WTC11 (cell line): ENCODE measurements at regions not wholly inside any gene's neighbourhood (a gene's known extent, or its start where the extent isn't known, plus 50 kb on each side); places are given as distances from the start of the nearest gene placed in this dataset.

Experiments used
- ATAC-seq: fragments of 200-7000 bp; cut with Tn5 transposase; 2 replicates; pipeline ENCODE4 v1.10.0; 2021; ENCODE audit warnings: mild to moderate bottlenecking, moderate library complexity
- CTCF ChIA-PET: fragments of 300-600 bp; sonication (Branson Sonifier 250); formaldehyde crosslinking; loops from one replicate; lab custom pipeline; 2021; ENCODE audit warnings: antibody characterized with exemption; lab: Charles Lee
- POLR2A ChIA-PET: fragments of 350-600 bp; sonication (Branson Sonifier 250); formaldehyde crosslinking; loops from one replicate; lab custom pipeline; 2021; ENCODE audit warnings: antibody characterized with exemption; lab: Charles Lee
- DNase-seq: peaks from one replicate; pipeline ENCODE4 v3.0.0; 2021; ENCODE audit warnings: low spot score
- H3K27ac Mint-ChIP-seq: 2 replicates; pipeline ENCODE4 v1.8.0; 2021; ENCODE audit warnings: mixed read lengths
- H3K27me3 Mint-ChIP-seq: 2 replicates; pipeline ENCODE4 v1.8.0; 2021; ENCODE audit warnings: low read depth, mild to moderate bottlenecking, moderate library complexity, mixed read lengths
- H3K36me3 Mint-ChIP-seq: 2 replicates; pipeline ENCODE4 v1.8.0; 2021; ENCODE audit warnings: mixed read lengths
- H3K4me1 Mint-ChIP-seq: 2 replicates; pipeline ENCODE4 v1.8.0; 2022; ENCODE audit warnings: mixed read lengths
- H3K4me3 Mint-ChIP-seq: 2 replicates; pipeline ENCODE4 v1.8.0; 2021; ENCODE audit warnings: mild to moderate bottlenecking, moderate library complexity, mixed read lengths
- H3K9me3 Mint-ChIP-seq: 2 replicates; pipeline ENCODE4 v1.8.0; 2021; ENCODE audit warnings: mixed read lengths
- ARID4B ChIP-seq: sonication (generic); formaldehyde crosslinking; IDR thresholded peaks from 2 replicates; pipeline ENCODE4 v1.8.0; 2023; ENCODE audit warnings: missing genetic modification reagents, mild to moderate bottlenecking, borderline replicate concordance
- ATF6 ChIP-seq: sonication (generic); formaldehyde crosslinking; IDR thresholded peaks from 2 replicates; pipeline ENCODE4 v1.8.1; 2023; ENCODE audit warnings: mild to moderate bottlenecking, missing genetic modification reagents
- CDX4 ChIP-seq: fragments of 250-450 bp; sonication (Bioruptor Pico); IDR thresholded peaks from 2 replicates; pipeline ENCODE4 v1.9.0; 2021; ENCODE audit warnings: moderate library complexity, mild to moderate bottlenecking, inconsistent platforms, borderline replicate concordance
- E2F5 ChIP-seq: sonication (generic); formaldehyde crosslinking; IDR thresholded peaks from 2 replicates; pipeline ENCODE4 v1.8.1; 2022; ENCODE audit warnings: mild to moderate bottlenecking, moderate library complexity, missing genetic modification reagents
- ETV6 ChIP-seq: sonication (generic); formaldehyde crosslinking; IDR thresholded peaks from 2 replicates; pipeline ENCODE4 v1.8.1; 2022; ENCODE audit warnings: mild to moderate bottlenecking, missing genetic modification reagents
- MLX ChIP-seq: sonication (generic); formaldehyde crosslinking; IDR thresholded peaks from 2 replicates; pipeline ENCODE4 v1.8.1; 2023; ENCODE audit warnings: mild to moderate bottlenecking, missing genetic modification reagents, moderate library complexity
- MYBL2 ChIP-seq: sonication (generic); formaldehyde crosslinking; IDR thresholded peaks from 2 replicates; pipeline ENCODE4 v1.8.1; 2023; ENCODE audit warnings: mild to moderate bottlenecking, moderate library complexity, missing genetic modification reagents
- NR2C2 ChIP-seq: sonication (generic); formaldehyde crosslinking; IDR thresholded peaks from 2 replicates; pipeline ENCODE4 v1.8.0; 2022; ENCODE audit warnings: mild to moderate bottlenecking, missing genetic modification reagents
- PRDM15 ChIP-seq: sonication (generic); formaldehyde crosslinking; IDR thresholded peaks from 2 replicates; pipeline ENCODE4 v1.8.0; 2022; ENCODE audit warnings: missing genetic modification reagents
- PREB ChIP-seq: sonication (generic); formaldehyde crosslinking; IDR thresholded peaks from 2 replicates; pipeline ENCODE4 v1.8.1; 2022; ENCODE audit warnings: mild to moderate bottlenecking, missing genetic modification reagents, moderate library complexity, borderline replicate concordance
- TCF7 ChIP-seq: sonication (generic); formaldehyde crosslinking; IDR thresholded peaks from 2 replicates; pipeline ENCODE4 v1.8.0; 2022; ENCODE audit warnings: mild to moderate bottlenecking, low read depth, missing genetic modification reagents, moderate library complexity
- ZNF138 ChIP-seq: sonication (generic); formaldehyde crosslinking; conservative IDR thresholded peaks from 2 replicates; pipeline ENCODE4 v1.8.1; 2022; ENCODE audit warnings: mild to moderate bottlenecking, moderate library complexity, missing genetic modification reagents
- ZNF317 ChIP-seq: sonication (generic); formaldehyde crosslinking; IDR thresholded peaks from 2 replicates; pipeline ENCODE4 v1.8.1; 2023; ENCODE audit warnings: low read depth, mild to moderate bottlenecking, moderate library complexity, missing genetic modification reagents, borderline replicate concordance
- ZNF512 ChIP-seq: sonication (generic); formaldehyde crosslinking; IDR thresholded peaks from 2 replicates; pipeline ENCODE4 v1.8.1; 2022; ENCODE audit warnings: missing genetic modification reagents, borderline replicate concordance
- TF ChIP-seq, protein P1 (sequence below): fragments of 250-450 bp; sonication (Bioruptor Pico); IDR thresholded peaks from 2 replicates; pipeline ENCODE4 v1.9.0; 2021; ENCODE audit warnings: mild to moderate bottlenecking

DNA sequence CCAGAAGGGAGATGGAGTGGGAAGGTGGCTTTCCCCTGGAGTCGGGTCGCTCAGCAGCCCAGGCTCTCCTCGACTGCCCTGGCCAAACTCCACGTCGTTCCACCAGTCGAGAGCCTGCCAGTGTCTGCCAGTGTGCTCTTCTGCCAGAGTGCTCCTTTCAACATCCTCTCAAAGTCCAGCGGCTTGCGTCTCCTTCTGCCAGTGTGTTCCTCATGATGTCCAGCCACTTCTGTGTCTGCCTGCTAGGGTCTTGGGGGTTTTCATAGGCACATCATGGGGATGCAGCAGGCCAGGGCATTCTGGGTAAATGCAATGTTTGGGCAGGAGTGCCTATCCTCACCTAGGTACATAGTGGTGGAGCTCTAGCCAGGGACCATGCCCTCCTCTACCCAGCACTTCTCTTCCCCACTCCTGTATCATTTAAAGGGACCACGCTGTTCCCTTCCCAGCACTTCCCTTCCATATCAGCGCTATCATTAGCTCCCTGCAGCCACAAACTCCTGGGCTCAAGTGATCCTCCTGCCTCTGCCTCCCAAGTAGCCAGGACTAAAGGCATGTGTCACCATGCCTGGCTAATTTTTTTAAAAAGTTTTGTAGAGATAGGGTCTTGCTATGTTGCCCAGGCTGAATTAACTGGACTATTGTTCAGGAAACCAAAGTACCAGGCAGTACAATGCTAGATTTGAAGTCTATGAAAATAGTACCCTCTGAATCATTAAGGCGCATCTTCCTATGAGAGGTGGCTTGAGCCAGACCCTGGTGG, 62.9 kb upstream of the CLDN5 start:
- no peaks in the 10 kb centered on the region for H3K4me1 Mint-ChIP-seq
- no peak overlapping the region for H3K4me3 Mint-ChIP-seq
- ATAC-seq (no peak), DNase-seq (no peak)
- H3K36me3 Mint-ChIP-seq, result no peaks in the 10 kb centered on the region
- CTCF ChIA-PET, result no interaction called here
- no peaks in the 10 kb centered on the region for H3K9me3 Mint-ChIP-seq
- no peak overlapping the region for H3K27ac Mint-ChIP-seq
- H3K27me3 Mint-ChIP-seq, result no peaks in the 10 kb centered on the region
- TF ChIP-seq MYBL2 (CRISPR knock-in tag), result no peak
- TF ChIP-seq ZNF138 (CRISPR knock-in tag), result no peak
- TF ChIP-seq ATF6 (CRISPR knock-in tag), result no peak
- no peak for TF ChIP-seq NR2C2 (CRISPR knock-in tag)
- TF ChIP-seq PREB (CRISPR knock-in tag), result no peak
- no peak for TF ChIP-seq ETV6 (CRISPR knock-in tag)
- TF ChIP-seq ARID4B (CRISPR knock-in tag), result no peak
- TF ChIP-seq, protein P1, sequence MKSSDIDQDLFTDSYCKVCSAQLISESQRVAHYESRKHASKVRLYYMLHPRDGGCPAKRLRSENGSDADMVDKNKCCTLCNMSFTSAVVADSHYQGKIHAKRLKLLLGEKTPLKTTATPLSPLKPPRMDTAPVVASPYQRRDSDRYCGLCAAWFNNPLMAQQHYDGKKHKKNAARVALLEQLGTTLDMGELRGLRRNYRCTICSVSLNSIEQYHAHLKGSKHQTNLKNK (CRISPR knock-in tag), result no peak
- no peak for TF ChIP-seq CDX4
- TF ChIP-seq PRDM15 (CRISPR knock-in tag), result no peak
- TF ChIP-seq E2F5 (CRISPR knock-in tag), result no peak
- TF ChIP-seq TCF7 (CRISPR knock-in tag), result no peak
- no peak for TF ChIP-seq MLX (CRISPR knock-in tag)
- no peak for TF ChIP-seq ZNF317 (CRISPR knock-in tag)
- no peak for TF ChIP-seq ZNF512 (CRISPR knock-in tag)
- TF ChIP-seq, all 79 proteins: peak for 0
- POLR2A ChIA-PET, result no interaction called here
